Body of pancreas (tissue), 4 donors: ENCODE measurements at regions not wholly inside any gene's neighbourhood (a gene's known extent, or its start where the extent isn't known, plus 50 kb on each side); places are given as distances from the start of the nearest gene placed in this dataset.

Experiments
- ATAC-seq: fragments of 150-250 bp; one replicate; pipeline ENCODE4 v1.9.1; 2016
- DNase-seq, 4 donors: peaks; one replicate each; pipeline ENCODE4 v3.0.0-alpha.2; 2019
- H3K27ac ChIP-seq, 4 donors: fragments of 200-600 bp; sonication (generic); 1 replicate in 3 of 4; 2 replicates in 1 of 4; pipeline versions ENCODE4 v1.5.1 to v1.6.1; 2016 to 2019; ENCODE audit warnings: mild to moderate bottlenecking in 1 of 4, mixed read lengths in 1 of 4, moderate library complexity in 1 of 4
- H3K27me3 ChIP-seq, 2 donors: fragments of 200-600 bp; sonication (generic); one replicate each; pipeline ENCODE4 v1.6.0; 2016; ENCODE audit warnings: mild to moderate bottlenecking in 1 of 2
- H3K36me3 ChIP-seq, 2 donors: fragments of 200-600 bp; sonication (generic); replicated peaks in 1 of 2; 2 replicates each; pipeline ENCODE4 v1.5.1; 2016; ENCODE audit warnings: low read depth in 2 of 2; ENCODE audit not compliant: insufficient read depth in 1 of 2
- H3K4me1 ChIP-seq: fragments of 200-600 bp; sonication (generic); one replicate; pipeline ENCODE4 v1.6.0; 2016
- H3K4me3 ChIP-seq, 2 donors: fragments of 200-600 bp; sonication (generic); 1 replicate in 1 of 2; 2 replicates in 1 of 2; pipeline ENCODE4 v1.5.1; 2016 to 2019
- H3K9me3 ChIP-seq, 3 donors: fragments of 200-600 bp; sonication (generic); 1 replicate in 2 of 3; 2 replicates in 1 of 3; pipeline ENCODE4 v1.5.1; 2016
- CTCF ChIP-seq, 7 experiments: fragments of 450-650 bp in 4 of 7; fragments of 200-600 bp in 3 of 7; sonication (generic) in 3 of 7; IDR thresholded peaks; one replicate each; pipeline ENCODE4 v1.5.1; 2016 to 2019; ENCODE audit warnings: antibody characterized with exemption in 7 of 7
- POLR2A ChIP-seq, 3 donors: fragments of 450-650 bp; IDR thresholded peaks; one replicate each; pipeline ENCODE4 v1.6.1; 2016; ENCODE audit warnings: antibody characterized with exemption in 3 of 3, mild to moderate bottlenecking in 2 of 3
- WGBS, 2 donors: methylation state at CpG; one replicate each; pipeline ENCODE4 v1.1.5; 2017; 5-methylcytosine and 5-hydroxymethylcytosine counted together
- intact Hi-C: fragments of 100-400 bp; cut with DNase I; formaldehyde crosslinking; loops from one replicate; pipeline ENCODE4 v1.15.1; 2023

GRCh38 chr7:49089717-49090116, 165.4 kb downstream of the CDC14C start:
- no peaks in the 10 kb centered on the region for H3K36me3 ChIP-seq
- TF ChIP-seq POLR2A (IDR thresholded peaks at IDR 0.05) (no peak), CTCF (IDR thresholded peaks at IDR 0.05) (no peak)
- ATAC-seq (no peak), DNase-seq (no peak)
- H3K9me3 ChIP-seq, result no peaks in the 10 kb centered on the region
- intact Hi-C loops, result no loop called here
- 48 to 53% methylated on average over 2 of the region's 2 CpGs for WGBS, 2 donors
- no peaks in the 10 kb centered on the region for H3K27me3 ChIP-seq
- no peak overlapping the region for H3K4me3 ChIP-seq
- H3K4me1 ChIP-seq, result no peaks in the 10 kb centered on the region
- no peak overlapping the region for H3K27ac ChIP-seq

DNA sequence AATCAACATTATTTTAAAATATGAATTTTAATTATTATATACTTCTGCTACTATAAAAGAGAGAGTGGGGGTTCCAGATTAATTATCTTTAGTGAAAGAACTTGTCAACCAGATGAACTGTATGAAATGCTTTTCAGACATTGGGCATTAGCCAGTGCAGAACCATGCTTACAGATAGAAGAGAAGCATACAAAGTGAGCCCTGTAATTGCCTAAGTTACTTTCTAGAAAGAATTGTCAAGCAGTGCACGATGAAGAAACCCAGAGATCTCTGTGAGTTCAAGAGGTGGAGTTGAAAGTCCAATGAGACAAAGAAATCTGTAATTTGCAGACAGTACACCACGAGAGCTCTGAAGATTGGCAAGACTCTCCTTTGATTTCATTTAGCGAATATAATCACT, 166.7 kb downstream of the CDC14C start:
- DNase-seq, result no peak
- intact Hi-C loops, result no loop called here
- Histone ChIP-seq H3K27ac (no peak overlapping the region), H3K4me3 (no peak overlapping the region), H3K9me3 (no peaks in the 10 kb centered on the region), H3K27me3 (no peaks in the 10 kb centered on the region), H3K4me1 (no peaks in the 10 kb centered on the region), H3K36me3 (no peaks in the 10 kb centered on the region)
- TF ChIP-seq POLR2A (IDR thresholded peaks at IDR 0.05), result no peak
- TF ChIP-seq CTCF (IDR thresholded peaks at IDR 0.05), result no peak
- no peak for ATAC-seq
- whole genome bisulfite sequencing, 2 donors, result 57 to 66% methylated on average over 3 of the region's 3 CpGs

DNA sequence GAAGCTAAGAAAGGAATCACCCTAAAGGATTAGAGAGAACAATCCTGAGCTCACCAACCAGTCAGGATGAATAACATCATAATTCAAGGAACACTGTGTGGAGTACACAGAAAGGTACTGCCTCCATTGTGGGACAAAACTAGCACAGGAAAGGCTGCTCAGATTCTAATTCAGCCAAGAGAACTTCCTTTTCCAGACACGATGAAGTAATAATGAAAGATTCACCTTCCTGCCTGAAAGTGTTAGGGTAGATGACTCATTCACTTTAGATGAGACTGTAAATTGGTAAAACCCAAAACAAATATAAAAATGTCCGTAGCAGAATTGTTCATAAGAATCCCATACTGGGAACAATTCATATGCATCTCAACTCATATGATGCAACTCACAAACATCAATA, 167.2 kb downstream of the CDC14C start:
- no peaks in the 10 kb centered on the region for H3K36me3 ChIP-seq
- no peaks in the 10 kb centered on the region for H3K9me3 ChIP-seq
- H3K4me1 ChIP-seq, result no peaks in the 10 kb centered on the region
- TF ChIP-seq POLR2A (IDR thresholded peaks at IDR 0.05) (no peak), CTCF (IDR thresholded peaks at IDR 0.05) (no peak)
- DNase-seq, result no peak
- intact Hi-C loops, result no loop called here
- no peaks in the 10 kb centered on the region for H3K27me3 ChIP-seq
- no peak overlapping the region for H3K27ac ChIP-seq
- no peak for ATAC-seq
- 43 to 54% methylated on average over 2 of the region's 2 CpGs for WGBS, 2 donors
- H3K4me3 ChIP-seq, result no peak overlapping the region

DNA sequence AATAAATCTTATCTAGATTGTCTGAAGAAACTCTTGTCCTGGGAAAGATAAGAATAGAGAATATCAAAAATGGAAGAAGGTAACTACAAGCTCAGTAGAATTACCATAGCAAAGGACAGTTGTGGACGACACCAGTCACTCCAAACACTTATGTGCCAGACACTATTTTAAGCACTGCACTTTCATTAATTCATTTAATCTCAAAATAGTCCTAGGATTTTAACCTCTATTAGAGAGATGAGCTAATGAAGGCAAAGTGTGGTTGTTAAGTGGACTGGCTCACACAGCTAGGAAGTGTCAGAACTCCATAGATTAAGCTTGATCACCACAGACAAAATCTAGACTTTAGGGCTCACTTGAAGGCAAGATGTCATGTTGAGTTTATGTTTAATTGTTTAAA, 168.9 kb downstream of the CDC14C start:
- no peak for ATAC-seq
- no peaks in the 10 kb centered on the region for H3K27me3 ChIP-seq
- H3K4me1 ChIP-seq, result no peaks in the 10 kb centered on the region
- no peak for TF ChIP-seq CTCF (IDR thresholded peaks at IDR 0.05)
- TF ChIP-seq POLR2A (IDR thresholded peaks at IDR 0.05), result no peak
- intact Hi-C loops, result no loop called here
- no peak for DNase-seq
- 41 to 50% methylated on average over 1 of the region's 1 CpG for WGBS, 2 donors
- H3K4me3 ChIP-seq, result no peak overlapping the region
- no peaks in the 10 kb centered on the region for H3K9me3 ChIP-seq
- H3K27ac ChIP-seq, result no peak overlapping the region
- no peaks in the 10 kb centered on the region for H3K36me3 ChIP-seq

- Histone ChIP-seq H3K27ac (no peak overlapping the region), H3K27me3 (no peaks in the 10 kb centered on the region), H3K4me3 (no peak overlapping the region), H3K36me3 (no peaks in the 10 kb centered on the region), H3K9me3 (no peaks in the 10 kb centered on the region), H3K4me1 (no peaks in the 10 kb centered on the region)
- no peak for ATAC-seq
- DNase-seq, result no peak
- no peak for TF ChIP-seq POLR2A (IDR thresholded peaks at IDR 0.05)
- no peak for TF ChIP-seq CTCF (IDR thresholded peaks at IDR 0.05)
- intact Hi-C loops, result no loop called here
- WGBS, 2 donors, result 75 to 83% methylated on average over 2 of the region's 2 CpGs
These were observed 170.5 kb downstream of the CDC14C start for GRCh38 chr7:49094866-49095265.
